Tibial nerve (tissue), 4 donors: ENCODE measurements at regions not wholly inside any gene's neighbourhood (a gene's known extent, or its start where the extent isn't known, plus 50 kb on each side); places are given as distances from the start of the nearest gene placed in this dataset.

Experiments
- EP300 ChIP-seq, 2 donors: sonication (generic); formaldehyde crosslinking; IDR thresholded peaks; one replicate each; pipeline ENCODE4 v1.6.1; 2017; ENCODE audit warnings: antibody characterized with exemption in 2 of 2, mild to moderate bottlenecking in 1 of 2
- POLR2A ChIP-seq, 2 donors: fragments of 450-650 bp; IDR thresholded peaks; one replicate each; pipeline ENCODE4 v1.6.1; 2017; ENCODE audit warnings: antibody characterized with exemption in 2 of 2, mild to moderate bottlenecking in 2 of 2, moderate library complexity in 2 of 2
- TF ChIP-seq, protein P1 (sequence below), 5 experiments: fragments of 200-600 bp in 3 of 5; fragments of 450-650 bp in 2 of 5; sonication (generic) in 3 of 5; IDR thresholded peaks; one replicate each; pipeline ENCODE4 v1.5.1; 2016 to 2019; ENCODE audit warnings: antibody characterized with exemption in 5 of 5, mild to moderate bottlenecking in 3 of 5, moderate library complexity in 2 of 5

DNA sequence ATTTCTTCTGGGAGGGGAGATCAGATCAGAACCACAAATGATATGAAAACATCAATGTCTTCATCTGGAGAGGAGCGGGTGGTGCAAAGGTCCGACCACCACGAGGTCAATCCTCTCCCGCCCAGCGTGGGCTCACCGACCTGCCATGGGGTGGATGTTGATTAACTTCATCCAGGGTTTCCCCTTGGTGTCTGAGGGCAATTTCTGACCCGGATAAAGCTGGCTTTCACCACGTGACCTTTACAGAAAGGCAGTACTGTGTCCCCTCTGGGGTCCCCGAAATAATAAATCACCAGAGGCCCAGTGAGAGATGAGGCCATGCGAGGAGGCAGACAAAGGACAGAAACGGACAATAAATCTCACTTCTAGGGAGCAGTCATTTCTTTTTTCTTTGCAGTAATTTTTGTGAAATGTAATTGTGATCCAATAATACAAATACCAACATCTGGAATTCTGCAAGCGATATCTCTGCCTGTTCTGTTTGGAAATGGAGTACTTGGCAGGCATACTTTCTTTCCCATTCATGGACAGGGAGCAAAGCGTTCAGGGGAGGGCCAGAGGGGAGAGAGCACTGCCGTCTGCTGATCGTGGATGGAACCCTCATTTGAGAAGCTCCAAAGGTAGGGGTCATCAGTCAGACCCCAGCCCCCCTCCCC lies 55.1 kb upstream of the APCDD1L start:
- TF ChIP-seq POLR2A (IDR thresholded peaks at IDR 0.05) (no peak), EP300 (IDR thresholded peaks at IDR 0.05) (no peak)
- TF ChIP-seq, protein P1, sequence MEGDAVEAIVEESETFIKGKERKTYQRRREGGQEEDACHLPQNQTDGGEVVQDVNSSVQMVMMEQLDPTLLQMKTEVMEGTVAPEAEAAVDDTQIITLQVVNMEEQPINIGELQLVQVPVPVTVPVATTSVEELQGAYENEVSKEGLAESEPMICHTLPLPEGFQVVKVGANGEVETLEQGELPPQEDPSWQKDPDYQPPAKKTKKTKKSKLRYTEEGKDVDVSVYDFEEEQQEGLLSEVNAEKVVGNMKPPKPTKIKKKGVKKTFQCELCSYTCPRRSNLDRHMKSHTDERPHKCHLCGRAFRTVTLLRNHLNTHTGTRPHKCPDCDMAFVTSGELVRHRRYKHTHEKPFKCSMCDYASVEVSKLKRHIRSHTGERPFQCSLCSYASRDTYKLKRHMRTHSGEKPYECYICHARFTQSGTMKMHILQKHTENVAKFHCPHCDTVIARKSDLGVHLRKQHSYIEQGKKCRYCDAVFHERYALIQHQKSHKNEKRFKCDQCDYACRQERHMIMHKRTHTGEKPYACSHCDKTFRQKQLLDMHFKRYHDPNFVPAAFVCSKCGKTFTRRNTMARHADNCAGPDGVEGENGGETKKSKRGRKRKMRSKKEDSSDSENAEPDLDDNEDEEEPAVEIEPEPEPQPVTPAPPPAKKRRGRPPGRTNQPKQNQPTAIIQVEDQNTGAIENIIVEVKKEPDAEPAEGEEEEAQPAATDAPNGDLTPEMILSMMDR (IDR thresholded peaks at IDR 0.05): no peak
